Right atrium auricular region (tissue), 2 donors: ENCODE measurements at regions not wholly inside any gene's neighbourhood (a gene's known extent, or its start where the extent isn't known, plus 50 kb on each side); places are given as distances from the start of the nearest gene placed in this dataset.

Experiments
- DNase-seq: peaks from one replicate; pipeline ENCODE4 v3.0.0-alpha.2; 2019; ENCODE audit warnings: low spot score
- H3K27ac ChIP-seq, 2 donors: fragments of 200-600 bp; sonication (generic); 1 replicate in 1 of 2; 2 replicates in 1 of 2; pipeline ENCODE4 v1.5.1; 2016 to 2019
- H3K27me3 ChIP-seq, 2 donors: fragments of 200-600 bp; sonication (generic); one replicate each; pipeline versions ENCODE4 v1.5.1 to v1.6.0; 2017 to 2019
- H3K36me3 ChIP-seq: fragments of 200-600 bp; sonication (generic); one replicate; pipeline ENCODE4 v1.5.1; 2016
- H3K4me1 ChIP-seq, 2 donors: fragments of 200-600 bp; sonication (generic); one replicate each; pipeline versions ENCODE4 v1.5.1 to v1.6.0; 2017 to 2019
- H3K4me3 ChIP-seq, 2 donors: fragments of 200-600 bp; sonication (generic); 1 replicate in 1 of 2; 2 replicates in 1 of 2; pipeline ENCODE4 v1.5.1; 2017 to 2019; ENCODE audit warnings: mild to moderate bottlenecking in 1 of 2, moderate library complexity in 1 of 2
- H3K9me3 ChIP-seq, 2 donors: fragments of 200-600 bp; sonication (generic); one replicate each; pipeline ENCODE4 v1.5.1; 2019
- TF ChIP-seq, protein P1 (sequence below), 2 donors: fragments of 200-600 bp; sonication (generic); IDR thresholded peaks; one replicate each; pipeline ENCODE4 v1.5.1; 2019; ENCODE audit warnings: antibody characterized with exemption in 2 of 2

DNA sequence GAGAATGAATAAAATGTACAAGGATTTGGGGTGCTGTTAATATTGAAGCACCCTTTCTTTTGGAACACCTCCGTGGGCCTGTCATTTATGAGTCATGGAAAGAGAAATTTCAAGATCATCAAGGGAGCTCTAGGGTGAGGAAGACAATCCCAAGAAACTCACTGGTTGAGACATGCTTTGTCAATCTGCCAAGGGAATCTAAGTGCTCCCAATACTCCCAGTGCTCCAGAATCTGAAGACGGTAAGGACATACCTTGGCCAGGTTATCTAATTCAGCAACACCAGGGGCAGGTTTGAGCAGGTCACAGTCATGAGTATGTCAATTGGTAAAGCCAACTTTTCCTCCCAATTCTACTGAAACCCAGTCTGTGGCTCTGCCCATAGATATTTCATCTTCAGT lies 556.4 kb upstream of the CPEB2 start:
- no peak overlapping the region for H3K4me3 ChIP-seq
- H3K4me1 ChIP-seq = no peaks in the 10 kb centered on the region
- TF ChIP-seq, protein P1, sequence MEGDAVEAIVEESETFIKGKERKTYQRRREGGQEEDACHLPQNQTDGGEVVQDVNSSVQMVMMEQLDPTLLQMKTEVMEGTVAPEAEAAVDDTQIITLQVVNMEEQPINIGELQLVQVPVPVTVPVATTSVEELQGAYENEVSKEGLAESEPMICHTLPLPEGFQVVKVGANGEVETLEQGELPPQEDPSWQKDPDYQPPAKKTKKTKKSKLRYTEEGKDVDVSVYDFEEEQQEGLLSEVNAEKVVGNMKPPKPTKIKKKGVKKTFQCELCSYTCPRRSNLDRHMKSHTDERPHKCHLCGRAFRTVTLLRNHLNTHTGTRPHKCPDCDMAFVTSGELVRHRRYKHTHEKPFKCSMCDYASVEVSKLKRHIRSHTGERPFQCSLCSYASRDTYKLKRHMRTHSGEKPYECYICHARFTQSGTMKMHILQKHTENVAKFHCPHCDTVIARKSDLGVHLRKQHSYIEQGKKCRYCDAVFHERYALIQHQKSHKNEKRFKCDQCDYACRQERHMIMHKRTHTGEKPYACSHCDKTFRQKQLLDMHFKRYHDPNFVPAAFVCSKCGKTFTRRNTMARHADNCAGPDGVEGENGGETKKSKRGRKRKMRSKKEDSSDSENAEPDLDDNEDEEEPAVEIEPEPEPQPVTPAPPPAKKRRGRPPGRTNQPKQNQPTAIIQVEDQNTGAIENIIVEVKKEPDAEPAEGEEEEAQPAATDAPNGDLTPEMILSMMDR (IDR thresholded peaks at IDR 0.05) = no peak
- H3K9me3 ChIP-seq = no peaks in the 10 kb centered on the region
- H3K36me3 ChIP-seq = no peaks in the 10 kb centered on the region
- H3K27ac ChIP-seq = no peak overlapping the region
- no peak for DNase-seq
- H3K27me3 ChIP-seq = no peaks in the 10 kb centered on the region

DNA sequence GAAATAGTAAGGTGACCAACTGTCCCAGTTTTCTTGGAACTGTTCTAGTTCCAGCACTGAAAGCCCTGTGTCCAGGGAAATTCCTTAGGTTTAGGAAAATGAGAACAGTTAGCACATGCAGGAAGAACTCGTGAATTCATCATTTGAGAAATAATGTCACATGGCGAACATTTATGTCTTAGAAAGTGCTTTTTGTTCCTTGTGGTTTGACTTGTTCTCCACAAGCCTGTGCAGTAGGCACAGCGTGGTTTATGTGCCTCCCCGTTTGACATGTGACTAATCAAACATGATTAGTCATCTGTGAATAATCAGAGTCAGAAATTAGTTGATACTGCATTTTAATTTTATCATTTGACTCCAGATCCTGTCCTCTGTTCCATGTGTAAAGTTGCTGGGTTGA lies 556.0 kb upstream of the CPEB2 start:
- H3K9me3 ChIP-seq = no peaks in the 10 kb centered on the region
- H3K4me3 ChIP-seq = no peak overlapping the region
- TF ChIP-seq, protein P1 (IDR thresholded peaks at IDR 0.05) = no peak
- no peaks in the 10 kb centered on the region for H3K36me3 ChIP-seq
- no peak overlapping the region for H3K27ac ChIP-seq
- H3K4me1 ChIP-seq = no peaks in the 10 kb centered on the region
- DNase-seq = no peak
- no peaks in the 10 kb centered on the region for H3K27me3 ChIP-seq

DNA sequence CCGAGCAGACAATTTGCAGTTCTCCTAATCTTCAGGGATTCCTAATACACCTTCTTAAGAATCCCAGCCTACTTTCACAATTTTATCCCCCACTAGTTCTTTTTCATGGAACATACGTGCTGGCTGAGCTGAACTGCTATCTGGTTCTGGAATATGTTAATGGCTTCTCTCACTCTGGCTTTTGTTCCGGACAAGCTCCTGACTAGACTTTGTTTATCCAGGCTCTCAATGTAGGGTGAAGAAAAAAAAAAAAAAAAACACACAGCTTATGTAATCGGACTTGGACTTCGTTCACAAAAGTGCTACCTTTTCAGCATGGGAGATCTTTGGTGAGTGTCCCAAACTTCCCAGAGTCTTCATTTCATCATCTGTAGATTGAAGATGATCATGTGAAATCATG lies 555.4 kb upstream of the CPEB2 start:
- Histone ChIP-seq H3K9me3 (no peaks in the 10 kb centered on the region), H3K36me3 (no peaks in the 10 kb centered on the region), H3K4me1 (no peaks in the 10 kb centered on the region), H3K27ac (no peak overlapping the region), H3K4me3 (no peak overlapping the region), H3K27me3 (no peaks in the 10 kb centered on the region)
- no peak for DNase-seq
- TF ChIP-seq, protein P1 (IDR thresholded peaks at IDR 0.05) = no peak

DNA sequence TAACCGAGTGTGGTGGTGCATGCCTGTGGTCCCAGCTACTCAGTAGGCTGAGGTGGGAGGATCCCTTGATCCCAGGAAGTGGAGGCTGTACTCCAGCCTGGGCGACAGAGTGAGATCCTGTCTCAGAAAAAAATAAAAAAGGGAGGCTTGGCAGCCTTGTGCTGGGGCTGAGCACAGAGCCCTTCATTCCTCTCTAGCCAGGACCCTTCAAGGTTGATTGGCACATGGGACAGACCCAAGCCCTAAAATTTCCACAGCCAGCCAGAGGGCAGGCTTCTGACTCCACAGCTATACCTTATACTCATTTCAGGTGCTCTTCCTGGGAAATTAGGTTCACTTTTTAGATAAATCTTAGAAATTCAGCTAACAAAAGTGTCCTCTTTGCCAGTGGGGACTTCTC lies 553.0 kb upstream of the CPEB2 start:
- Histone ChIP-seq H3K27me3 (no peaks in the 10 kb centered on the region), H3K4me1 (no peaks in the 10 kb centered on the region), H3K27ac (no peak overlapping the region), H3K4me3 (no peak overlapping the region), H3K36me3 (no peaks in the 10 kb centered on the region), H3K9me3 (no peaks in the 10 kb centered on the region)
- DNase-seq = no peak
- TF ChIP-seq, protein P1 (IDR thresholded peaks at IDR 0.05) = no peak

DNA sequence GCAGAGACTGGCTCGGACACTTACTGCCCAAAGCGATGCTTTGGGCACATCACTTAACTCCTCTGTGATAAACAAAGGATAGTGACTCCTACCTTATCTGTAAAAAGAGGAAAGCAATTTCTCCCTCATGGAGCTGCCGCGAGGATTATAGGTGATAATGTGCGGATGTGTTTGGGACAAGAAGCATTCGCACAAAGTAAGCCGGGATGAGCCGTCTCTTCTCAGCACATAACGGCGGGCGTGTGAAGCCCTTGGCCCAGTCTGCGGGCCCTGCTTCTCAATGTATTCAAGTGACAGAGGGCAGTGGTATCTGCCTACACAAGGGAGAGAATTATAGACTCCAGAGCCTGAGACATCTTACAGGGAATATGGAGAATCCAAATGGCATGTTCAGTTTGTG lies 550.3 kb upstream of the CPEB2 start:
- Histone ChIP-seq H3K9me3 (no peaks in the 10 kb centered on the region), H3K4me3 (no peak overlapping the region), H3K36me3 (no peaks in the 10 kb centered on the region), H3K27ac (no peak overlapping the region), H3K4me1 (no peaks in the 10 kb centered on the region), H3K27me3 (no peaks in the 10 kb centered on the region)
- DNase-seq = no peak
- TF ChIP-seq, protein P1 (IDR thresholded peaks at IDR 0.05) = no peak

DNA sequence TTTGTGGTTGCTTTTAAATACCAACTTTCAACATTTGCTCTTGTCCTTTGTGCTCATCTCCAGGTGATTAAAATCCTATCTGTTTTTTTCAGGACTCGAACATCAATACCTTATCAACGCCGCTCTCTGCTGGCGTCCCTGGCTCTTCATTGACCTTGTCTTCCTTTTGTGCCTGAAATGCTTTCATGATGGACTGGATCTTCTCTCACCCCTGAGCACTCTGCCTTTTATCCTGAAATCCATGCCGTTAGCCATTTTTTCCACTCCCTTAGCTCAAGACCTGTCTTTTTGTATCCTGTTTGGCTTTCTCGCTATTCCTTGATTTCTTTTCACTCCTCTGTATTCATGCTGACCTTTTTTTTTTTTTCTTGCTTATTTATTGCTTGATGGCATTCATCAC lies 549.5 kb upstream of the CPEB2 start:
- TF ChIP-seq, protein P1 (IDR thresholded peaks at IDR 0.05) = no peak
- no peaks in the 10 kb centered on the region for H3K36me3 ChIP-seq

More for the DNA sequence above, 549.5 kb upstream of the CPEB2 start:
- no peak for DNase-seq
- H3K27me3 ChIP-seq = no peaks in the 10 kb centered on the region
- H3K9me3 ChIP-seq = no peaks in the 10 kb centered on the region
- no peak overlapping the region for H3K4me3 ChIP-seq
- no peaks in the 10 kb centered on the region for H3K4me1 ChIP-seq
- no peak overlapping the region for H3K27ac ChIP-seq
